Activated CD8-positive, alpha-beta memory T cell treated with anti-CD3 and anti-CD28 coated beads for 4 hours (primary cell): ENCODE measurements at regions not wholly inside any gene's neighbourhood (a gene's known extent, or its start where the extent isn't known, plus 50 kb on each side); places are given as distances from the start of the nearest gene placed in this dataset.

Experiments
- DNase-seq, 2 donors: peaks; one replicate each; pipeline ENCODE4 v3.0.0-alpha.2; 2020; ENCODE audit warnings: low read depth in 2 of 2

GRCh38 chr13:75231235-75231634, 250.7 kb downstream of the TBC1D4 start:
- no peak for DNase-seq

- no peak for DNase-seq
These were observed 255.1 kb downstream of the TBC1D4 start for GRCh38 chr13:75226733-75227435.

GRCh38 chr13:75226092-75226491, 255.9 kb downstream of the TBC1D4 start:
- DNase-seq, result no peak

- no peak for DNase-seq
These were observed 256.5 kb downstream of the TBC1D4 start for GRCh38 chr13:75225288-75226032.

GRCh38 chr13:75224053-75224742, 257.8 kb downstream of the TBC1D4 start:
- DNase-seq, result no peak

- no peak for DNase-seq
These were observed 259.9 kb downstream of the TBC1D4 start for GRCh38 chr13:75222031-75222430.

- no peak for DNase-seq
These were observed 261.1 kb downstream of the TBC1D4 start for GRCh38 chr13:75220861-75221260.

GRCh38 chr13:75220238-75220542, 261.8 kb downstream of the TBC1D4 start:
- DNase-seq, result no peak

GRCh38 chr13:75219479-75220237, 262.3 kb downstream of the TBC1D4 start:
- DNase-seq, result peak; percentile 58 to 70

GRCh38 chr13:75217949-75218348, 264.0 kb downstream of the TBC1D4 start:
- no peak for DNase-seq

- DNase-seq, result no peak
These were observed 265.9 kb downstream of the TBC1D4 start for GRCh38 chr13:75216038-75216437.

- no peak for DNase-seq
These were observed 267.1 kb downstream of the TBC1D4 start for GRCh38 chr13:75214846-75215245.

GRCh38 chr13:75202981-75203380, 279.0 kb downstream of the TBC1D4 start:
- no peak for DNase-seq

- no peak for DNase-seq
These were observed 284.2 kb downstream of the TBC1D4 start for GRCh38 chr13:75197803-75198202.

GRCh38 chr13:75196147-75196837, 285.7 kb downstream of the TBC1D4 start:
- DNase-seq, result no peak

GRCh38 chr13:75195495-75196146, 286.3 kb downstream of the TBC1D4 start:
- no peak for DNase-seq

- DNase-seq, result no peak
These were observed 287.1 kb downstream of the TBC1D4 start for GRCh38 chr13:75194717-75195462.

GRCh38 chr13:75186379-75186778, 295.6 kb downstream of the TBC1D4 start:
- no peak for DNase-seq

- DNase-seq, result no peak
These were observed 300.1 kb downstream of the TBC1D4 start for GRCh38 chr13:75181906-75182305.

GRCh38 chr13:75180805-75181455, 301.0 kb downstream of the TBC1D4 start:
- DNase-seq, result no peak
